WERI-Rb-1 (cell line): ENCODE measurements at regions not wholly inside any gene's neighbourhood (a gene's known extent, or its start where the extent isn't known, plus 50 kb on each side); places are given as distances from the start of the nearest gene placed in this dataset.

Experiments used
- DNase-seq: peaks from one replicate; pipeline ENCODE4 v3.0.0-alpha.2; 2020
- H3K27ac ChIP-seq: fragments of 250-450 bp; sonication (Bioruptor Pico); 2 replicates; pipeline ENCODE4 v1.5.1; 2020; ENCODE audit warnings: mild to moderate bottlenecking, moderate library complexity
- H3K27me3 ChIP-seq: fragments of 250-450 bp; sonication (Bioruptor Pico); 2 replicates; pipeline ENCODE4 v1.5.1; 2021; ENCODE audit warnings: mild to moderate bottlenecking, low read depth, moderate library complexity; ENCODE audit not compliant: insufficient read depth, severe bottlenecking
- H3K36me3 ChIP-seq: fragments of 250-450 bp; sonication (Bioruptor Pico); 2 replicates; pipeline ENCODE4 v1.5.1; 2020; ENCODE audit warnings: mild to moderate bottlenecking, moderate library complexity
- H3K4me3 ChIP-seq: 2 replicates; pipeline ENCODE4 v1.5.1; 2011; ENCODE audit warnings: low read depth, mild to moderate bottlenecking, control low read depth, low read length
- H3K9me3 ChIP-seq: fragments of 250-450 bp; sonication (Bioruptor Pico); 2 replicates; pipeline ENCODE4 v1.5.1; 2021; ENCODE audit warnings: mild to moderate bottlenecking, moderate library complexity; ENCODE audit not compliant: severe bottlenecking
- CTCF ChIP-seq: IDR thresholded peaks from 2 replicates; pipeline ENCODE4 v1.5.1; 2011; ENCODE audit warnings: low read depth, mild to moderate bottlenecking, control low read depth, inconsistent platforms, low read length

- Histone ChIP-seq H3K4me3 (no peak overlapping the region), H3K36me3 (no peaks in the 10 kb centered on the region), H3K9me3 (no peaks in the 10 kb centered on the region), H3K27ac (no peak overlapping the region), H3K27me3 (peaks cover 41% of the 10 kb centered on the region)
- no peak for TF ChIP-seq CTCF
- DNase-seq, result no peak
Measured at GRCh38 chr2:67067656-67068055, 329.5 kb upstream of the ETAA1 start.

GRCh38 chr2:67070826-67071225 is 326.3 kb upstream of the ETAA1 start:
- H3K27me3 ChIP-seq, result peaks cover 23% of the 10 kb centered on the region
- H3K4me3 ChIP-seq, result no peak overlapping the region
- H3K9me3 ChIP-seq, result no peaks in the 10 kb centered on the region
- DNase-seq, result no peak
- no peak for TF ChIP-seq CTCF
- H3K36me3 ChIP-seq, result no peaks in the 10 kb centered on the region
- no peak overlapping the region for H3K27ac ChIP-seq

GRCh38 chr2:67075056-67075455 is 322.1 kb upstream of the ETAA1 start:
- Histone ChIP-seq H3K36me3 (no peaks in the 10 kb centered on the region), H3K4me3 (no peak overlapping the region), H3K27me3 (peaks cover 10% of the 10 kb centered on the region), H3K9me3 (no peaks in the 10 kb centered on the region), H3K27ac (no peak overlapping the region)
- no peak for TF ChIP-seq CTCF
- no peak for DNase-seq

GRCh38 chr2:67075530-67076238 is 321.4 kb upstream of the ETAA1 start:
- H3K27ac ChIP-seq, result no peak overlapping the region
- no peaks in the 10 kb centered on the region for H3K36me3 ChIP-seq
- no peak overlapping the region for H3K4me3 ChIP-seq
- DNase-seq, result no peak
- TF ChIP-seq CTCF, result no peak
- peaks cover 10% of the 10 kb centered on the region for H3K27me3 ChIP-seq
- no peaks in the 10 kb centered on the region for H3K9me3 ChIP-seq

- no peak for DNase-seq
- H3K36me3 ChIP-seq, result no peaks in the 10 kb centered on the region
- no peak for TF ChIP-seq CTCF
- H3K4me3 ChIP-seq, result no peak overlapping the region
- H3K9me3 ChIP-seq, result no peaks in the 10 kb centered on the region
- peaks cover 11% of the 10 kb centered on the region for H3K27me3 ChIP-seq
- no peak overlapping the region for H3K27ac ChIP-seq
Measured at GRCh38 chr2:67076239-67076624, 320.9 kb upstream of the ETAA1 start.

GRCh38 chr2:67079729-67080128 is 317.4 kb upstream of the ETAA1 start:
- TF ChIP-seq CTCF, result no peak
- Histone ChIP-seq H3K27me3 (peaks cover 22% of the 10 kb centered on the region), H3K4me3 (no peak overlapping the region), H3K9me3 (no peaks in the 10 kb centered on the region), H3K36me3 (no peaks in the 10 kb centered on the region), H3K27ac (no peak overlapping the region)
- DNase-seq, result no peak
